Smooth muscle cell (in vitro differentiated cells): ENCODE measurements at regions not wholly inside any gene's neighbourhood (a gene's known extent, or its start where the extent isn't known, plus 50 kb on each side); places are given as distances from the start of the nearest gene placed in this dataset.

Experiments used
- DNase-seq: peaks from one replicate; lab custom pipeline; 2025; ENCODE audit not compliant: unreplicated experiment; lab: John Stamatoyannopoulos, UW
- H2AFZ ChIP-seq: fragments of 200-600 bp; sonication (generic); 2 replicates; pipeline ENCODE4 v1.6.0; 2016; ENCODE audit warnings: antibody characterized with exemption, low read depth, mild to moderate bottlenecking
- H3F3A ChIP-seq: fragments of 200-600 bp; sonication (generic); 2 replicates; pipeline ENCODE4 v1.6.0; 2017; ENCODE audit warnings: antibody characterized with exemption, low read depth
- H3K27ac ChIP-seq: fragments of 200-600 bp; sonication (generic); 2 replicates; pipeline ENCODE4 v1.5.1; 2016; ENCODE audit warnings: low read depth, mild to moderate bottlenecking
- H3K27me3 ChIP-seq: fragments of 200-600 bp; sonication (generic); 2 replicates; pipeline ENCODE4 v1.6.1; 2016; ENCODE audit warnings: low read depth, mild to moderate bottlenecking
- H3K36me3 ChIP-seq: fragments of 200-600 bp; sonication (generic); 2 replicates; pipeline ENCODE4 v1.5.1; 2016; ENCODE audit warnings: low read depth
- H3K4me1 ChIP-seq: fragments of 200-600 bp; sonication (generic); 2 replicates; pipeline ENCODE4 v1.5.1; 2016; ENCODE audit warnings: low read depth
- H3K4me2 ChIP-seq: fragments of 200-600 bp; sonication (generic); 2 replicates; pipeline ENCODE4 v1.6.0; 2016; ENCODE audit warnings: mild to moderate bottlenecking
- H3K4me3 ChIP-seq: fragments of 200-600 bp; sonication (generic); 2 replicates; pipeline ENCODE4 v1.5.1; 2016; ENCODE audit warnings: mild to moderate bottlenecking
- H3K79me2 ChIP-seq: fragments of 200-600 bp; sonication (generic); 2 replicates; pipeline ENCODE4 v1.6.0; 2016; ENCODE audit warnings: low read depth, mild to moderate bottlenecking
- H3K9ac ChIP-seq: fragments of 200-600 bp; sonication (generic); 2 replicates; pipeline ENCODE4 v1.6.0; 2016; ENCODE audit warnings: low read depth
- H3K9me3 ChIP-seq: fragments of 200-600 bp; sonication (generic); replicated peaks from 2 replicates; pipeline ENCODE4 v1.5.1; 2016; ENCODE audit warnings: low read depth
- H4K20me1 ChIP-seq: fragments of 200-600 bp; sonication (generic); 2 replicates; pipeline ENCODE4 v1.6.0; 2016; ENCODE audit warnings: low read depth
- CTCF ChIP-seq: fragments of 200-600 bp; sonication (generic); IDR thresholded peaks from 2 replicates; pipeline ENCODE4 v1.5.1; 2017; ENCODE audit warnings: borderline replicate concordance, mild to moderate bottlenecking, antibody characterized with exemption; ENCODE audit not compliant: insufficient read depth, poor library complexity, severe bottlenecking
- WGBS: methylation state at CpG from one replicate; pipeline ENCODE4 v1.1.7; 2016; ENCODE audit warnings: low lambda C conversion rate; 5-methylcytosine and 5-hydroxymethylcytosine counted together

GRCh38 chr4:128574706-128575105 is 234.8 kb upstream of the JADE1 start:
- DNase-seq, result no peak
- no peaks in the 10 kb centered on the region for H4K20me1 ChIP-seq
- peaks cover 17% of the 10 kb centered on the region for H3F3A ChIP-seq
- no peak overlapping the region for H3K4me3 ChIP-seq
- H3K4me2 ChIP-seq, result no peak overlapping the region
- no peaks in the 10 kb centered on the region for H3K27me3 ChIP-seq
- peak; percentile 68 for TF ChIP-seq CTCF
- H3K79me2 ChIP-seq, result no peaks in the 10 kb centered on the region
- H3K4me1 ChIP-seq, result peaks cover 22% of the 10 kb centered on the region
- H2AFZ ChIP-seq, result no peak overlapping the region
- WGBS, result 37% methylated on average over 3 of the region's 3 CpGs
- H3K9ac ChIP-seq, result no peak overlapping the region
- no peaks in the 10 kb centered on the region for H3K36me3 ChIP-seq
- no peaks in the 10 kb centered on the region for H3K9me3 ChIP-seq
- H3K27ac ChIP-seq, result peak overlapping the region; percentile 91

- no peak for DNase-seq
- peak overlapping the region; percentile 46 for H3K9ac ChIP-seq
Observed at GRCh38 chr4:128573781-128574508, 235.6 kb upstream of the JADE1 start.

GRCh38 chr4:128572778-128573241 is 236.7 kb upstream of the JADE1 start:
- Histone ChIP-seq H4K20me1 (no peaks in the 10 kb centered on the region), H3K36me3 (no peaks in the 10 kb centered on the region), H3K9ac (peak overlapping the region; percentile 46), H2AFZ (no peak overlapping the region), H3K27me3 (no peaks in the 10 kb centered on the region), H3K4me2 (peak overlapping the region; percentile 62), H3K9me3 (no peaks in the 10 kb centered on the region), H3K4me3 (no peak overlapping the region), H3F3A (peaks cover 25% of the 10 kb centered on the region), H3K4me1 (peaks cover 22% of the 10 kb centered on the region), H3K27ac (peak overlapping the region; percentile 91), H3K79me2 (no peaks in the 10 kb centered on the region)
- TF ChIP-seq CTCF, result no peak
- 79% methylated on average over 3 of the region's 3 CpGs for WGBS
- DNase-seq, result no peak

More at GRCh38 chr4:128573781-128574508, 235.6 kb upstream of the JADE1 start:
- 26% methylated on average over 4 of the region's 4 CpGs for WGBS
- Histone ChIP-seq H3K27me3 (no peaks in the 10 kb centered on the region), H3K4me3 (no peak overlapping the region), H3K9me3 (no peaks in the 10 kb centered on the region), H4K20me1 (no peaks in the 10 kb centered on the region), H3K79me2 (no peaks in the 10 kb centered on the region), H3K27ac (peak overlapping the region; percentile 91), H3K4me2 (peak overlapping the region; percentile 62), H3F3A (peaks cover 18% of the 10 kb centered on the region), H3K36me3 (no peaks in the 10 kb centered on the region), H2AFZ (no peak overlapping the region), H3K4me1 (peaks cover 22% of the 10 kb centered on the region)
- no peak for TF ChIP-seq CTCF

- TF ChIP-seq CTCF, result no peak
- H3K4me1 ChIP-seq, result peaks cover 22% of the 10 kb centered on the region
- H3K79me2 ChIP-seq, result no peaks in the 10 kb centered on the region
- no peak for DNase-seq
- no peak overlapping the region for H2AFZ ChIP-seq
- H3K36me3 ChIP-seq, result no peaks in the 10 kb centered on the region
- no peak overlapping the region for H3K4me3 ChIP-seq
- H4K20me1 ChIP-seq, result no peaks in the 10 kb centered on the region
- no peak overlapping the region for H3K9ac ChIP-seq
- H3K9me3 ChIP-seq, result no peaks in the 10 kb centered on the region
- peaks cover 25% of the 10 kb centered on the region for H3F3A ChIP-seq
- peak overlapping the region; percentile 91 for H3K27ac ChIP-seq
- peak overlapping the region; percentile 62 for H3K4me2 ChIP-seq
- H3K27me3 ChIP-seq, result no peaks in the 10 kb centered on the region
Observed at GRCh38 chr4:128571747-128572146, 237.8 kb upstream of the JADE1 start.
